Cardiac muscle cell (in vitro differentiated cells and primary cell): ENCODE measurements at regions not wholly inside any gene's neighbourhood (a gene's known extent, or its start where the extent isn't known, plus 50 kb on each side); places are given as distances from the start of the nearest gene placed in this dataset.

Experiments
- DNase-seq, 2 donors: peaks; one replicate each; pipeline versions ENCODE4 v3.0.0 to v3.0.0-alpha.2; 2010 to 2017; ENCODE audit warnings: low read depth in 1 of 2, low spot score in 1 of 2
- H3K27ac ChIP-seq: fragments of 200-600 bp; sonication (generic); 2 replicates; pipeline ENCODE4 v1.5.1; 2016
- H3K27me3 ChIP-seq: fragments of 200-600 bp; sonication (generic); 2 replicates; pipeline ENCODE4 v1.6.0; 2016; ENCODE audit warnings: control low read depth
- H3K36me3 ChIP-seq: fragments of 200-600 bp; sonication (generic); 2 replicates; pipeline ENCODE4 v1.5.1; 2016; ENCODE audit warnings: control low read depth
- H3K4me1 ChIP-seq: fragments of 200-600 bp; sonication (generic); 2 replicates; pipeline ENCODE4 v1.8.1; 2017; ENCODE audit warnings: low read depth, mild to moderate bottlenecking, mixed run types
- H3K4me3 ChIP-seq: fragments of 200-600 bp; sonication (generic); 2 replicates; pipeline ENCODE4 v1.5.1; 2016; ENCODE audit warnings: mild to moderate bottlenecking
- H3K9me3 ChIP-seq: fragments of 200-600 bp; sonication (generic); 2 replicates; pipeline ENCODE4 v1.5.1; 2017; ENCODE audit warnings: low read depth, mild to moderate bottlenecking, control low read depth
- CTCF ChIP-seq: IDR thresholded peaks from 2 replicates; pipeline ENCODE4 v1.5.1; 2012; ENCODE audit warnings: low read depth, mild to moderate bottlenecking, low read length

GRCh38 chr18:27869735-27870134 is 307.2 kb downstream of the CDH2 start:
- H3K4me1 ChIP-seq, result no peaks in the 10 kb centered on the region
- TF ChIP-seq CTCF, result no peak

GRCh38 chr18:27865431-27865830 is 311.5 kb downstream of the CDH2 start:
- Histone ChIP-seq H3K27me3 (no peaks in the 10 kb centered on the region), H3K36me3 (no peaks in the 10 kb centered on the region), H3K9me3 (no peaks in the 10 kb centered on the region), H3K4me3 (no peak overlapping the region), H3K4me1 (peaks cover 24% of the 10 kb centered on the region), H3K27ac (no peak overlapping the region)
- no peak for TF ChIP-seq CTCF
- DNase-seq, result no peak

More at GRCh38 chr18:27869735-27870134, 307.2 kb downstream of the CDH2 start:
- DNase-seq, result no peak
- H3K36me3 ChIP-seq, result no peaks in the 10 kb centered on the region
- no peak overlapping the region for H3K4me3 ChIP-seq
- H3K9me3 ChIP-seq, result no peaks in the 10 kb centered on the region
- no peaks in the 10 kb centered on the region for H3K27me3 ChIP-seq
- no peak overlapping the region for H3K27ac ChIP-seq

- H3K9me3 ChIP-seq, result no peaks in the 10 kb centered on the region
- no peaks in the 10 kb centered on the region for H3K27me3 ChIP-seq
- H3K36me3 ChIP-seq, result no peaks in the 10 kb centered on the region
- no peak for DNase-seq
- no peak overlapping the region for H3K27ac ChIP-seq
- no peak overlapping the region for H3K4me3 ChIP-seq
- TF ChIP-seq CTCF, result no peak
- H3K4me1 ChIP-seq, result peaks cover 39% of the 10 kb centered on the region
Measured at GRCh38 chr18:27863780-27864430, 313.0 kb downstream of the CDH2 start.

GRCh38 chr18:27862041-27862682 is 314.8 kb downstream of the CDH2 start:
- DNase-seq, result no peak
- Histone ChIP-seq H3K9me3 (no peaks in the 10 kb centered on the region), H3K36me3 (no peaks in the 10 kb centered on the region), H3K27me3 (no peaks in the 10 kb centered on the region), H3K27ac (peak overlapping the region; percentile 93), H3K4me1 (peaks cover 49% of the 10 kb centered on the region), H3K4me3 (no peak overlapping the region)
- no peak for TF ChIP-seq CTCF

- Histone ChIP-seq H3K27ac (peak overlapping the region; percentile 93), H3K27me3 (no peaks in the 10 kb centered on the region), H3K4me1 (peaks cover 49% of the 10 kb centered on the region), H3K36me3 (no peaks in the 10 kb centered on the region), H3K4me3 (no peak overlapping the region), H3K9me3 (no peaks in the 10 kb centered on the region)
- no peak for TF ChIP-seq CTCF
- DNase-seq, result no peak
Measured at GRCh38 chr18:27861539-27861938, 315.4 kb downstream of the CDH2 start.
